HG03571 (cell line): ENCODE measurements at regions not wholly inside any gene's neighbourhood (a gene's known extent, or its start where the extent isn't known, plus 50 kb on each side); places are given as distances from the start of the nearest gene placed in this dataset.

Source experiments
- ATAC-seq: cut with Tn5 transposase; IDR thresholded peaks from one replicate; pipeline ENCODE4 v1.9.1; 2021; ENCODE audit not compliant: unreplicated experiment

GRCh38 chr2:181114021-181114420 is 133.6 kb downstream of the UBE2E3 start:
- no peak for ATAC-seq

- ATAC-seq = no peak
These were observed 135.9 kb downstream of the UBE2E3 start for GRCh38 chr2:181116261-181116660.

GRCh38 chr2:181117206-181117925 is 137.0 kb downstream of the UBE2E3 start:
- ATAC-seq = no peak

DNA sequence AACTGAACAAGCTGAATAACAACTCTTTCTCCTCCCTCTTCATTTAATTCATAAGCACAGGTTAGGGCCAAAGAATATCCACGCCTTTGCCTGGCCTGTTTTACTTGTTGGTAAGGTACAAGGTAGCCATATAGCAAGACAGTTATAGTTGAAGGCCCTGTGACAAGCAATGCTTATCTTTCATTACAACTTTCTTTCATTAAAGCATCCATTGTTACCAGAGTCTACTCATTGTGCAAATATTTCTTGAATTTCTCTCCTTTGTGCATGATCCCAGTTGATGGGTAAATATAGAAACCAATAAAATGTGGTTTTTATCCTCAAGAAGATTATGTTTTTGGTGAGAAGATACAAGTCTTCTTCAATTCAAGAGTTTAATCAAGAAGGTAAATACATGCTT is 140.2 kb downstream of the UBE2E3 start:
- ATAC-seq = no peak

DNA sequence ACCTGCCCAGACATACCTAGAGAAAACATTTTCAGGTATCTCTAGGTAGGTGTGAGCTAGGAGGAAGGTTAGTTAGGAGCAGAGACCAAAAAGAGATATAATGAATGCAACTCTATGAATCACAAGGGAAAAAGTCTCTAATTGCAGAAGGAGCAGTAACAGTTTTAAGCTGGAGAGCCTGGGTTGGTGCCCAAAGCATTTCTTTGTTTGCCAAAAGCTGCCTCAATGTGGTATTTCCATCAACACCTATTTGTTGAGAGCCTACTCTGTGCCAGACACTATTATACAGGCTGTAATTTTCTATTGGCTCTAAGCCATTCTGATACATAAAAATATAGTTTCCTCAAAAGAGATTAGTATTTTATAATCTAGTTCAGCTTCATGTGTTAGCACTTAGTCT is 141.6 kb downstream of the UBE2E3 start:
- no peak for ATAC-seq

GRCh38 chr2:181122601-181123000 is 142.2 kb downstream of the UBE2E3 start:
- ATAC-seq = no peak

GRCh38 chr2:181123798-181124231 is 143.4 kb downstream of the UBE2E3 start:
- ATAC-seq = peak; percentile 87

DNA sequence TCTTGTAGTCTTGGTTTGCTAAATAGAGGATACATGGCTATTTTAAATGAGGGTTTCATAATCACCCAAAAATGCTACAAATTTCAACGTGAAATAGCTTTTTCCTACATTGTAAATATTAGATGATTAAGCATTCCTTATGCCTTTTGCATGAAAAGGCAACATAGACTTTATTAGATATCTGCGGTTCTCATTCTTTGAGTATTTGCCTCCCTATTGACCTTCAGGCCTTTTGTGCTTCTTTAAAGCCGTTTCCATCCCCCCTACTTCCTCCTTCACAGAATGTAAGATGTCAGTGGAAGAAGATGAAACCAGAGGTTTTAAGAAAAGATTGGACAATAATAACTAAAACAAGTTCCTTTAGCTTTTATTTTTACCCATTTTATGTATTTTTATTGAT is 144.1 kb downstream of the UBE2E3 start:
- ATAC-seq = no peak

GRCh38 chr2:181125359-181125758 is 145.0 kb downstream of the UBE2E3 start:
- ATAC-seq = no peak

DNA sequence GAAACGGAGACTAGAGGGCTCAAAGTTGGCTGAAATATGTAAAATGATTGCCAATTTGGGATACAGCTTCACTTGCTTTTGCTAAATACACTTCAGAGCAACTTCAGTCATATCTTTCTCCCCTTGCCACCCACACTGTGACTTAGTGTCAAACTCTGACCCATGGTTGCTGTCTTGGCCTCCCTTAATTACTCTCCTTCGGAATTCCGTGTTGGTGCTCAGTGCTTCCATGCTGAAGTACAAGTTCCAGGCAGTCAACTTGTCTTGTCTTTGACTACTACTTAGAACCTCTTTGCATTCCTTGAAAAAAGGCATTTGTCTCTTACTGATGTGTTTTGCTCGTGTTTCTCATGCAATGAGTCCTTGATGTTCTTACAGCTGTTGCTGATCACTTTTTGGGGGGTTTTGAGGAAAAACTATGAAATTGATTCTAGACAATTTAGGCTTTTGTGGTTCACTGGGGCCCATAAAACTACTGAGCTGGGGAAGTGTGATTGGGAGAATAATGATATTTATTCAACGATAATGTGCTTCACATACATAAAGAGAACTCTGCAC is 146.0 kb downstream of the UBE2E3 start:
- no peak for ATAC-seq

DNA sequence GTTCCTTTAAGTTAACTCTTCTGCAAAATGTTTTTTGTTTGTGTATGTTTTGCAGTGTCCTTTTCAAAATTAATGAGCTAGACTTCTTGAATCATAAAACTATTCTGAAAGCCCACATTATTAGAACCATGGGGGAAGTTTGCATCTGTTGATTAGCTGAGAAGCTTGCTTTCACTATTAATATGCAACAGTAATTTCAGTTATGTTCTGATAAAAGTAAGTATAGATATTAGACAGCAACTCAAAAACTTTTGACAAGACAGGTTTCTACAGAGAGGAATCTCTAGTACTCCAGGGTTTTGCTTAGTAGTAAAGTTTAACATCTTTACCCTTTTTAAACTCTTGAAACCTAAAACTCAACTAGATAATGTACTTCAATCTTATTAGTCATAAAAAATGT is 147.8 kb downstream of the UBE2E3 start:
- peak; percentile 63 for ATAC-seq

- ATAC-seq = no peak
These were observed 149.1 kb downstream of the UBE2E3 start for GRCh38 chr2:181129364-181130056.

DNA sequence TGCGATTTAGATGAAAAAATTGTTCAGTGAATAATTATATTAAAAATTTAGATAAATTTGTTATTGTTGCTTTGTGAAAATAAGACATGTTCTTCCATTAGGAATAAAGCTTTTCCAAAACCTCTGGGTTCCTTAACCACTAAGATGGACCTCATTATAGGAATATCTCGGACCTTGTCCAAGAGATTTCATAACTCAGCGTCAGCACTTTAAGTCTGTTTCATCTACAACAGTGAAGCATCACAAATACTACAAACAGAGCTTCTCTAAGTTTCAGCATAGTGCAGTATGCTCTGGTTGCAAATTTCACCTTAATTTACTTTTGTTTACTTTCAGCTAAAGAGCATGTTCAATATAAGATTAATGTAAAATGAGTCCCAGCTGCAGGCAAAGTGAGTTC is 150.3 kb downstream of the UBE2E3 start:
- ATAC-seq = no peak

DNA sequence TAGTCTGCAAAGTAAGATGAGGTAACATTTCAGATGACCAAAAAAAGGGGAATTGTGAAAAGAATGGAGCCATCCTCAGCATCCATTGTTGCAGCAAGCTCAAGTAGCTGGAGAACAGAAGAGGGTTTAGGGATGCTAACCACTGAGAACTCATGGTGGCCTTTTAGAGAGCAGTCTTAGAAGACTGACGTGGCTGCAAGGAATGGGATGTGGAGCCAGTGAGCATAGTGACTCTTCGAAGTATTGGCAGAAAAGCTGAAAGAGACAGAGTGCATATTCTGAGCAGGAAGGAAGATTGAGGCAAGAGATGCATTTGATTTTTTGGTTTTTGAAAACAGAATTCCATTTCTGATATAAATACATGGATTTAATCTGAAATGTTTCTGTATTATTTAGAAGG is 151.2 kb downstream of the UBE2E3 start:
- no peak for ATAC-seq

DNA sequence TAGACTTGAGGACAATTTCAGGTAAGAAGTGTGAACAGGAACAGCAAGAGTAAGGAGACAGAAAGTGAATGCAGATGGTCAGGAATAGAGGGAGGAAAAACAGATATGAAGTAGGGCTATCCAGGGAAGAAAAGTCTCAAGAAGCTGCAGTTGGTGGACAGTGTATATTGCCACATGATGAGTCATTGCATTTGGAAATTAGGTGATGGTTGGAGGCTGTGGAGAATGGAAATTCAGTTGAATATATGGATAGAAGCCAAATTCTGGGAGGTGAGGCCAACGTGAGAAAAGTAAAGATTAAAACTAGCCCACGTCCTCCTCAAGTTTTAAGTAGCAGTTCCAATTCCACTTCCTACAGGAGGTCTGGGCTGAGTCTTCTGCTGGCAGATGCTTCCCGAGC is 158.4 kb downstream of the UBE2E3 start:
- no peak for ATAC-seq

- no peak for ATAC-seq
These were observed 159.4 kb downstream of the UBE2E3 start for GRCh38 chr2:181139831-181140230.

GRCh38 chr2:181140414-181140813 is 160.0 kb downstream of the UBE2E3 start:
- no peak for ATAC-seq

- ATAC-seq = no peak
These were observed 160.5 kb downstream of the UBE2E3 start for GRCh38 chr2:181140928-181141327.

GRCh38 chr2:181141676-181142075 is 161.3 kb downstream of the UBE2E3 start:
- ATAC-seq = no peak

- no peak for ATAC-seq
These were observed 162.1 kb downstream of the UBE2E3 start for GRCh38 chr2:181142514-181142913.

DNA sequence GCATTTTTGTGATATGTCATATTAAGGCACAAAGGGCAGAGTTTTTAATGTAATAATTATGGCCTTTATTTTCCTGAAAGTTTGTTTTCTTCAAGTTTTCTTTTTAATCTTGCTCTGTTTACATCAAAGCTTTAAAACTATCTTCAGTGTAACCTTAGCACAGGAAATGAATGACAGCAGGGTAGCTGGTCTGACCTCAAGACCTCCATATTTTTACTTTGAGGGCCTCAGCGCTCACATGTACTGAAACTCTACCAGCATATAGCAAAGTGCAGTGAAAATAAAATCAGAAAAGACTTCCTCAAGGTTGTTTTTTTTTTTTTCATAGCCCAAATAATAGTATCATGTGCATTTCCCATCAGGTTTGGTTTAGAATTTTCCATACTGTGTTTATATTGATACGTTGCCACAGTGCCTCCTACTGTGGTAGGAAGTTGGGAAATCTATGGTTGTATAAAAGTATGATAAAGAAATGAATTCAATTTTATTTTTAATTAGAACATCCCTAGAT is 163.4 kb downstream of the UBE2E3 start:
- no peak for ATAC-seq

DNA sequence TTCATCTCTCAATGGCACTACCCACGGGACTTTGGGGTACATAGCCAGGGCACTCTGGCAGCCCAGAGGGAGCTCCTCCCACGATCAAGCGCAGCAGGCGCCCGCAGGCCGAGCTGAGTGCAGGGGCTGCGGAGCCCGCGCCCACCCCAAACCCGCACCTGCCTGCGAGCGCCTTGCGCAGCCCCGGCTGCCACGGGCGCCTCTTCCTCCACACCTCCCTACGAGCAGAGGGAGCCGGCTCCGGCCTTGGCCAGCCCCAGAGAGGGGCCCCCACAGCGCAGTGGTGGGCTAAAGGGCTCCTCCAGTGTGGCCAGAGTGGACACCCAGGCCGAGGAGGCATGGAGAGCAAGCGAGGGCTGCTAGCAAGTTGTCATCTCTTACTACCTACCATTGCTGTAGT is 165.2 kb downstream of the UBE2E3 start:
- no peak for ATAC-seq
